Neural cell (in vitro differentiated cells): ENCODE measurements at regions not wholly inside any gene's neighbourhood (a gene's known extent, or its start where the extent isn't known, plus 50 kb on each side); places are given as distances from the start of the nearest gene placed in this dataset.

Experiments
- H2AFZ ChIP-seq: fragments of 200-600, 300-800 bp; sonication (generic), shearing (Covaris generic); 2 replicates; pipeline ENCODE4 v1.6.0; 2014; ENCODE audit warnings: low read depth, mild to moderate bottlenecking, antibody characterized with exemption, low read length, moderate library complexity
- H3F3A ChIP-seq: fragments of 200-600 bp; shearing (Covaris generic); 2 replicates; pipeline ENCODE4 v1.6.1; 2016; ENCODE audit warnings: mild to moderate bottlenecking, moderate library complexity, mixed read lengths, antibody characterized with exemption, low read length; ENCODE audit not compliant: insufficient read depth, poor library complexity, severe bottlenecking
- H3K27ac ChIP-seq: fragments of 200-600, 300-800 bp; sonication (generic), shearing (Covaris generic); 2 replicates; pipeline ENCODE4 v1.5.1; 2014; ENCODE audit warnings: mild to moderate bottlenecking, low read length, moderate library complexity
- H3K27me3 ChIP-seq: fragments of 300-800, 200-600 bp; sonication (generic), shearing (Covaris generic); 2 replicates; pipeline ENCODE4 v1.6.0; 2014; ENCODE audit warnings: mild to moderate bottlenecking, low read depth, low read length, moderate library complexity; ENCODE audit not compliant: insufficient read depth
- H3K36me3 ChIP-seq: fragments of 300-800, 200-600 bp; sonication (generic), shearing (Covaris generic); 2 replicates; pipeline ENCODE4 v1.5.1; 2014; ENCODE audit warnings: mild to moderate bottlenecking, antibody characterized with exemption, low read length, moderate library complexity; ENCODE audit not compliant: insufficient read depth
- H3K4me2 ChIP-seq: fragments of 300-800, 200-600 bp; sonication (generic), shearing (Covaris generic); 2 replicates; pipeline ENCODE4 v1.6.0; 2014; ENCODE audit warnings: mild to moderate bottlenecking, low read length
- H3K4me3 ChIP-seq: fragments of 300-800, 200-600 bp; sonication (generic), shearing (Covaris generic); 2 replicates; pipeline ENCODE4 v1.5.1; 2014; ENCODE audit warnings: mild to moderate bottlenecking, low read length, moderate library complexity
- H3K79me2 ChIP-seq: fragments of 200-600 bp; shearing (Covaris generic); replicated peaks from 2 replicates; pipeline ENCODE4 v1.6.0; 2014; ENCODE audit warnings: mild to moderate bottlenecking, low read length, moderate library complexity; ENCODE audit not compliant: insufficient read depth
- H3K9ac ChIP-seq: fragments of 300-800, 200-600 bp; sonication (generic), shearing (Covaris generic); 2 replicates; pipeline ENCODE4 v1.6.1; 2016; ENCODE audit warnings: mild to moderate bottlenecking, low read length, mixed read lengths
- H3K9me2 ChIP-seq: fragments of 200-600 bp; shearing (Covaris generic); 2 replicates; pipeline ENCODE4 v1.6.1; 2016; ENCODE audit warnings: mild to moderate bottlenecking, low read length, mixed read lengths; ENCODE audit not compliant: insufficient read depth
- H3K9me3 ChIP-seq: fragments of 200-600, 300-800 bp; sonication (generic), shearing (Covaris generic); 2 replicates; pipeline ENCODE4 v1.6.1; 2016; ENCODE audit warnings: mild to moderate bottlenecking, mixed run types, low read length, moderate library complexity, mixed read lengths
- H4K20me1 ChIP-seq: fragments of 200-600 bp; shearing (Covaris generic); 2 replicates; pipeline ENCODE4 v1.6.1; 2016; ENCODE audit warnings: mild to moderate bottlenecking, mixed run types; ENCODE audit not compliant: insufficient read depth
- EP300 ChIP-seq: fragments of 450-650 bp; conservative IDR thresholded peaks from 2 replicates; pipeline ENCODE4 v1.6.1; 2014; ENCODE audit warnings: antibody characterized with exemption, mild to moderate bottlenecking, moderate library complexity; ENCODE audit not compliant: poor library complexity, severe bottlenecking
- EZH2 ChIP-seq: fragments of 200-600, 300-800 bp; shearing (Covaris generic), sonication (generic); IDR thresholded peaks from 2 replicates; pipeline ENCODE4 v1.6.1; 2014; ENCODE audit warnings: antibody characterized with exemption, low read length, borderline replicate concordance, mild to moderate bottlenecking; ENCODE audit not compliant: insufficient read depth, poor library complexity, severe bottlenecking
- MXI1 ChIP-seq: fragments of 450-650 bp; conservative IDR thresholded peaks from 2 replicates; pipeline ENCODE4 v1.6.1; 2014; ENCODE audit warnings: antibody characterized with exemption, mild to moderate bottlenecking; ENCODE audit not compliant: poor library complexity, severe bottlenecking
- POLR2AphosphoS5 ChIP-seq: IDR thresholded peaks from 2 replicates; pipeline ENCODE4 v1.6.1; 2012
- RAD21 ChIP-seq: fragments of 450-650 bp; conservative IDR thresholded peaks from 2 replicates; pipeline ENCODE4 v1.6.1; 2014; ENCODE audit warnings: antibody characterized with exemption, mild to moderate bottlenecking, moderate library complexity
- SMC3 ChIP-seq: fragments of 450-650 bp; conservative IDR thresholded peaks from 2 replicates; pipeline ENCODE4 v1.6.1; 2014; ENCODE audit warnings: antibody characterized with exemption, mild to moderate bottlenecking, moderate library complexity; ENCODE audit not compliant: poor library complexity
- TAF1 ChIP-seq: IDR thresholded peaks from 2 replicates; pipeline ENCODE4 v1.6.1; 2012; ENCODE audit warnings: low read depth
- TF ChIP-seq, protein P1 (sequence below): IDR thresholded peaks from 2 replicates; pipeline ENCODE4 v1.6.1; 2012; ENCODE audit warnings: borderline replicate concordance
- TF ChIP-seq, protein P2 (sequence below): fragments of 450-650 bp; IDR thresholded peaks from 2 replicates; pipeline ENCODE4 v1.5.1; 2014; ENCODE audit warnings: antibody characterized with exemption, mild to moderate bottlenecking, moderate library complexity; ENCODE audit not compliant: poor library complexity, severe bottlenecking

DNA sequence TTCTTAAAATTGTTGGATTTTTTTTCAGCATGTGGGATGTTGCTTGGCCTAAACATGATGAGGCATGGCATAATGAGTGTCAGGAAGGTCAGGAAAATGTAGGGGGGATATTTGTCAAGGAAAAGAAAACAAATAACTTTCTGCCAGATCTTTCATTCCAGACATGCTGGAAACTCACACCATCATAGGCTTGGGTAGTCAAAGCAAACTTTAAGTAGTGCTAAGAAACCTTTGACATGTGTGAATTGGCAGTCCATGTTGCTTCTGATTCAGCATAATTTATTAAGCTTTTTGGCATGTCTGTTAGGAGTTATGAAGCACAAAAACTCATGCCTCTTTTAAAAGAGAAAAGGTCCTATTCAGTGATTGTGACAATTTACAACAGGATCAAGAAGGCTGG, 61.3 kb upstream of the MTAP start:
- Histone ChIP-seq H3K79me2 (no peaks in the 10 kb centered on the region), H3K27ac (no peak overlapping the region), H3K9me3 (no peaks in the 10 kb centered on the region), H2AFZ (no peak overlapping the region), H3F3A (no peaks in the 10 kb centered on the region), H4K20me1 (no peaks in the 10 kb centered on the region), H3K9ac (no peak overlapping the region), H3K27me3 (no peaks in the 10 kb centered on the region), H3K9me2 (no peaks in the 10 kb centered on the region), H3K4me3 (no peak overlapping the region), H3K4me2 (no peak overlapping the region), H3K36me3 (no peaks in the 10 kb centered on the region)
- TF ChIP-seq RAD21: no peak
- TF ChIP-seq, protein P1, sequence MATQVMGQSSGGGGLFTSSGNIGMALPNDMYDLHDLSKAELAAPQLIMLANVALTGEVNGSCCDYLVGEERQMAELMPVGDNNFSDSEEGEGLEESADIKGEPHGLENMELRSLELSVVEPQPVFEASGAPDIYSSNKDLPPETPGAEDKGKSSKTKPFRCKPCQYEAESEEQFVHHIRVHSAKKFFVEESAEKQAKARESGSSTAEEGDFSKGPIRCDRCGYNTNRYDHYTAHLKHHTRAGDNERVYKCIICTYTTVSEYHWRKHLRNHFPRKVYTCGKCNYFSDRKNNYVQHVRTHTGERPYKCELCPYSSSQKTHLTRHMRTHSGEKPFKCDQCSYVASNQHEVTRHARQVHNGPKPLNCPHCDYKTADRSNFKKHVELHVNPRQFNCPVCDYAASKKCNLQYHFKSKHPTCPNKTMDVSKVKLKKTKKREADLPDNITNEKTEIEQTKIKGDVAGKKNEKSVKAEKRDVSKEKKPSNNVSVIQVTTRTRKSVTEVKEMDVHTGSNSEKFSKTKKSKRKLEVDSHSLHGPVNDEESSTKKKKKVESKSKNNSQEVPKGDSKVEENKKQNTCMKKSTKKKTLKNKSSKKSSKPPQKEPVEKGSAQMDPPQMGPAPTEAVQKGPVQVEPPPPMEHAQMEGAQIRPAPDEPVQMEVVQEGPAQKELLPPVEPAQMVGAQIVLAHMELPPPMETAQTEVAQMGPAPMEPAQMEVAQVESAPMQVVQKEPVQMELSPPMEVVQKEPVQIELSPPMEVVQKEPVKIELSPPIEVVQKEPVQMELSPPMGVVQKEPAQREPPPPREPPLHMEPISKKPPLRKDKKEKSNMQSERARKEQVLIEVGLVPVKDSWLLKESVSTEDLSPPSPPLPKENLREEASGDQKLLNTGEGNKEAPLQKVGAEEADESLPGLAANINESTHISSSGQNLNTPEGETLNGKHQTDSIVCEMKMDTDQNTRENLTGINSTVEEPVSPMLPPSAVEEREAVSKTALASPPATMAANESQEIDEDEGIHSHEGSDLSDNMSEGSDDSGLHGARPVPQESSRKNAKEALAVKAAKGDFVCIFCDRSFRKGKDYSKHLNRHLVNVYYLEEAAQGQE: no peak

DNA sequence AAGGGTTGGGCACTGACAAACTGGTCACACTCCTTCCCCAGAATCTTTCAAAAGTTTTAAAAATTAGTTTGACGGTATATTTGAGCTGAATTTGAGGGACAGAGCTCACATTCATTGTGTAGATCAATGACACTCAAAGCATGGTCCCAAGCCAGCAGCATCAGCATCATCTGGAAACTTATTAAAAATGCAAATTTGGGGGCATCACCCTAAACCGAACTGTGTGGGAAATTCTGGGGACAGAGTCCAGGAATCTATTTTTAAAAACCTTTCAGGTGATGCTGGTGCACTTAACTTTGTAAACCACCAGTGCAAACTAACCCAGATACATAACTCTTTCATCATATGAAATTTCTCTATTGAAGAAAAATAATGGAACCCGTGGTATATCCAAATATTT, 58.1 kb upstream of the MTAP start:
- Histone ChIP-seq H3K79me2 (no peaks in the 10 kb centered on the region), H3K27ac (no peak overlapping the region), H4K20me1 (no peaks in the 10 kb centered on the region), H3K4me2 (no peak overlapping the region), H2AFZ (no peak overlapping the region), H3F3A (no peaks in the 10 kb centered on the region), H3K9me3 (no peaks in the 10 kb centered on the region), H3K36me3 (no peaks in the 10 kb centered on the region), H3K27me3 (no peaks in the 10 kb centered on the region), H3K9ac (no peak overlapping the region), H3K4me3 (no peak overlapping the region), H3K9me2 (no peaks in the 10 kb centered on the region)
- TF ChIP-seq, protein P2, sequence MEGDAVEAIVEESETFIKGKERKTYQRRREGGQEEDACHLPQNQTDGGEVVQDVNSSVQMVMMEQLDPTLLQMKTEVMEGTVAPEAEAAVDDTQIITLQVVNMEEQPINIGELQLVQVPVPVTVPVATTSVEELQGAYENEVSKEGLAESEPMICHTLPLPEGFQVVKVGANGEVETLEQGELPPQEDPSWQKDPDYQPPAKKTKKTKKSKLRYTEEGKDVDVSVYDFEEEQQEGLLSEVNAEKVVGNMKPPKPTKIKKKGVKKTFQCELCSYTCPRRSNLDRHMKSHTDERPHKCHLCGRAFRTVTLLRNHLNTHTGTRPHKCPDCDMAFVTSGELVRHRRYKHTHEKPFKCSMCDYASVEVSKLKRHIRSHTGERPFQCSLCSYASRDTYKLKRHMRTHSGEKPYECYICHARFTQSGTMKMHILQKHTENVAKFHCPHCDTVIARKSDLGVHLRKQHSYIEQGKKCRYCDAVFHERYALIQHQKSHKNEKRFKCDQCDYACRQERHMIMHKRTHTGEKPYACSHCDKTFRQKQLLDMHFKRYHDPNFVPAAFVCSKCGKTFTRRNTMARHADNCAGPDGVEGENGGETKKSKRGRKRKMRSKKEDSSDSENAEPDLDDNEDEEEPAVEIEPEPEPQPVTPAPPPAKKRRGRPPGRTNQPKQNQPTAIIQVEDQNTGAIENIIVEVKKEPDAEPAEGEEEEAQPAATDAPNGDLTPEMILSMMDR: no peak
- TF ChIP-seq EZH2: no peak
- no peak for TF ChIP-seq MXI1
- no peak for TF ChIP-seq POLR2AphosphoS5
- no peak for TF ChIP-seq EP300
- no peak for TF ChIP-seq SMC3
- no peak for TF ChIP-seq TAF1
- TF ChIP-seq RAD21: no peak
- TF ChIP-seq, protein P1: no peak
